ENCODE measurements at regions not wholly inside any gene's neighbourhood (a gene's known extent, or its start where the extent isn't known, plus 50 kb on each side); places are given as distances from the start of the nearest gene placed in this dataset.

DNA sequence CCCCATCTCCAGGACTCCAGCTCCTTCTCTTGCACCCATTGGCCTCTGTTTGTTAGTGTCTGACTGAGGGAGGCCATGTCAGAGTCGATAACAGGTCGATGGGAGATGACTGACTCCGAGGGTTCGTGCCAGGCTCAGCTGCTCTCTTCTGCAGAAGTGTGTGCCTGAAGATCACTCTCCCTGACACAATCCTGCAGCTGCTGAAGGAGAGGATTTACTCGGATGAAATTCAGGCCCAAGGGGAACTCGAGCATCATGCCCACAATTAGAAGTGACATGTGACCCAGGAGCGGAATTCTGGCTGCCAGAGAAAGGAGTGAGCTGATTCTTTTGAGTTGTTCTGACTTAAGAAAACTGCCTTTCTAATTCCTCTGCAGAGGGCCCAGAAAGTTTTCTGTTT lies 318.2 kb downstream of the MAFB start:
- Histone ChIP-seq H3K4me3 (ENCODE audit: low read length) (no peak overlapping the region), H3K79me2 (ENCODE audit: control insufficient read depth, low read length) (no peaks in the 10 kb centered on the region), H3K36me3 (ENCODE audit: control insufficient read depth, low read length) (no peaks in the 10 kb centered on the region), H3K9me2 (replicated peaks; ENCODE audit: control insufficient read depth, low read length) (no peaks in the 10 kb centered on the region), H3K27ac (ENCODE audit: low read depth, low read length) (no peak overlapping the region), H3K4me1 (ENCODE audit: control insufficient read depth, low read length) (no peaks in the 10 kb centered on the region), H3K27me3 (ENCODE audit: control insufficient read depth, low read length) (no peaks in the 10 kb centered on the region), H4K20me1 (ENCODE audit: control insufficient read depth, insufficient read depth, low read depth, low read length) (no peaks in the 10 kb centered on the region), H3K4me2 (ENCODE audit: low read length) (no peak overlapping the region), H3K9me3 (ENCODE audit: control insufficient read depth, insufficient read depth, low read length) (no peaks in the 10 kb centered on the region), H3F3A (ENCODE audit: control insufficient read depth, insufficient read depth) (no peaks in the 10 kb centered on the region)
- TF ChIP-seq, protein P1, sequence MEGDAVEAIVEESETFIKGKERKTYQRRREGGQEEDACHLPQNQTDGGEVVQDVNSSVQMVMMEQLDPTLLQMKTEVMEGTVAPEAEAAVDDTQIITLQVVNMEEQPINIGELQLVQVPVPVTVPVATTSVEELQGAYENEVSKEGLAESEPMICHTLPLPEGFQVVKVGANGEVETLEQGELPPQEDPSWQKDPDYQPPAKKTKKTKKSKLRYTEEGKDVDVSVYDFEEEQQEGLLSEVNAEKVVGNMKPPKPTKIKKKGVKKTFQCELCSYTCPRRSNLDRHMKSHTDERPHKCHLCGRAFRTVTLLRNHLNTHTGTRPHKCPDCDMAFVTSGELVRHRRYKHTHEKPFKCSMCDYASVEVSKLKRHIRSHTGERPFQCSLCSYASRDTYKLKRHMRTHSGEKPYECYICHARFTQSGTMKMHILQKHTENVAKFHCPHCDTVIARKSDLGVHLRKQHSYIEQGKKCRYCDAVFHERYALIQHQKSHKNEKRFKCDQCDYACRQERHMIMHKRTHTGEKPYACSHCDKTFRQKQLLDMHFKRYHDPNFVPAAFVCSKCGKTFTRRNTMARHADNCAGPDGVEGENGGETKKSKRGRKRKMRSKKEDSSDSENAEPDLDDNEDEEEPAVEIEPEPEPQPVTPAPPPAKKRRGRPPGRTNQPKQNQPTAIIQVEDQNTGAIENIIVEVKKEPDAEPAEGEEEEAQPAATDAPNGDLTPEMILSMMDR (IDR thresholded peaks at IDR 0.05; ENCODE audit: low read depth, low read length, poor library complexity, severe bottlenecking) = no peak
- TF ChIP-seq EZH2phosphoT487 (IDR thresholded peaks at IDR 0.05; ENCODE audit: borderline replicate concordance, low read length) = no peak

DNA sequence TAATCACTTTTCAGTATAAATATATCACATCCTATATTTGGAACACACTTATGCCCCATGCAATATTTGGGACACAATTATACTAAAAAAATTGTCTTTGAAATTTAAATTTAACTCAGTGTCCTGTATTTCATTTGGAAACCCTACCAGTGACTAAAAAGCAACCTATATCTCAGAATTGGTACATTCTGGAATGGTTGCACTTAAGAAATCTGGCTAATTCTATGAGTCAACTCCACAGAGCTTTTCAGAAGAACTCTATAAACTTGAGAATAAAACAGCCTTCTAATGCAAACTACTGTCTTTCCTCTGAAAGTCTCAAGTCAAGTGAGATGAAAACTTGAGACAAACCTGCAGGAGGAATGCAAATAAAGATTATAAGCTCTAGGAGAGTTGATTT lies 320.2 kb downstream of the MAFB start:
- H3K4me3 ChIP-seq (ENCODE audit: low read length) = no peak overlapping the region
- H3K36me3 ChIP-seq (ENCODE audit: control insufficient read depth, low read length) = no peaks in the 10 kb centered on the region
- H3K9me3 ChIP-seq (ENCODE audit: control insufficient read depth, insufficient read depth, low read length) = no peaks in the 10 kb centered on the region
- H3K79me2 ChIP-seq (ENCODE audit: control insufficient read depth, low read length) = no peaks in the 10 kb centered on the region
- H4K20me1 ChIP-seq (ENCODE audit: control insufficient read depth, insufficient read depth, low read depth, low read length) = no peaks in the 10 kb centered on the region
- no peak overlapping the region for H3K4me2 ChIP-seq (ENCODE audit: low read length)
- H3K27me3 ChIP-seq (ENCODE audit: control insufficient read depth, low read length) = no peaks in the 10 kb centered on the region
- H3K27ac ChIP-seq (ENCODE audit: low read depth, low read length) = no peak overlapping the region
- H3F3A ChIP-seq (ENCODE audit: control insufficient read depth, insufficient read depth) = no peaks in the 10 kb centered on the region
- no peaks in the 10 kb centered on the region for H3K9me2 ChIP-seq (replicated peaks; ENCODE audit: control insufficient read depth, low read length)
- TF ChIP-seq, protein P1 (IDR thresholded peaks at IDR 0.05; ENCODE audit: low read depth, low read length, poor library complexity, severe bottlenecking) = no peak
- no peak for TF ChIP-seq EZH2phosphoT487 (IDR thresholded peaks at IDR 0.05; ENCODE audit: borderline replicate concordance, low read length)
- H3K4me1 ChIP-seq (ENCODE audit: control insufficient read depth, low read length) = no peaks in the 10 kb centered on the region

DNA sequence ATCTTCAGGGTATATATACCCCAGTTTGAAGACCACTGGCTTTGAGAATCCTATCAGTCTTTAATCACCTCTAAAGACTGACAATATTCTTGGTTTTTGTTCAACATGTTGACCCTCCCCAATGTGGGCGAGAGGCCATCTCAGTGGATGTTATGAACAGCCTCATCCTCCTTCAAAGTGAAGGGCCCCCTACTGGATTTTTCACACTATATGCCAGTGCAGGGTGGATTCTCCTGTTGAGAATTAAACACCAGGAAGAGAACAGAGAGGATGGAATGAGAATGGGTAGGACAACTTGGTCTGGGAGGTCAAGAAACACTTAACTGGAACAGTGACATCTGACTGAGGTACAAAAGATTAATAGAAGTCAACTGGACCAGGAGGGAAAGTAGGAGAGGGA lies 327.1 kb downstream of the MAFB start:
- TF ChIP-seq, protein P1 (IDR thresholded peaks at IDR 0.05; ENCODE audit: low read depth, low read length, poor library complexity, severe bottlenecking) = no peak
- no peak for TF ChIP-seq EZH2phosphoT487 (IDR thresholded peaks at IDR 0.05; ENCODE audit: borderline replicate concordance, low read length)
- no peaks in the 10 kb centered on the region for H4K20me1 ChIP-seq (ENCODE audit: control insufficient read depth, insufficient read depth, low read depth, low read length)
- no peaks in the 10 kb centered on the region for H3K36me3 ChIP-seq (ENCODE audit: control insufficient read depth, low read length)
- H3F3A ChIP-seq (ENCODE audit: control insufficient read depth, insufficient read depth) = no peaks in the 10 kb centered on the region
- no peaks in the 10 kb centered on the region for H3K9me2 ChIP-seq (replicated peaks; ENCODE audit: control insufficient read depth, low read length)
- no peak overlapping the region for H3K4me3 ChIP-seq (ENCODE audit: low read length)
- no peak overlapping the region for H3K27ac ChIP-seq (ENCODE audit: low read depth, low read length)
- H3K27me3 ChIP-seq (ENCODE audit: control insufficient read depth, low read length) = 0 out of 2 replicates have a peak, but pooled peaks cover 2% of the 10 kb centered on the region
- no peaks in the 10 kb centered on the region for H3K79me2 ChIP-seq (ENCODE audit: control insufficient read depth, low read length)
- H3K4me1 ChIP-seq (ENCODE audit: control insufficient read depth, low read length) = no peaks in the 10 kb centered on the region
- H3K9me3 ChIP-seq (ENCODE audit: control insufficient read depth, insufficient read depth, low read length) = no peaks in the 10 kb centered on the region
- no peak overlapping the region for H3K4me2 ChIP-seq (ENCODE audit: low read length)

Measured in DOHH2 (cell line).